GM06990 (cell line): ENCODE measurements at regions not wholly inside any gene's neighbourhood (a gene's known extent, or its start where the extent isn't known, plus 50 kb on each side); places are given as distances from the start of the nearest gene placed in this dataset.

Experiments used
- DNase-seq: peaks from one replicate; pipeline ENCODE4 v3.0.0-alpha.2; 2011; ENCODE audit not compliant: insufficient read length; ENCODE audit errors: extremely low read depth
- H3K27me3 ChIP-seq: replicated peaks from 2 replicates; pipeline ENCODE4 v1.6.0; 2011; ENCODE audit warnings: low read length; ENCODE audit not compliant: control insufficient read depth, insufficient read depth
- H3K36me3 ChIP-seq: 2 replicates; pipeline ENCODE4 v1.5.1; 2011; ENCODE audit warnings: low read length; ENCODE audit not compliant: control insufficient read depth, insufficient read depth
- H3K4me3 ChIP-seq: replicated peaks from 2 replicates; pipeline ENCODE4 v1.5.1; 2011; ENCODE audit warnings: low read depth, mild to moderate bottlenecking, control low read depth, low read length
- TF ChIP-seq, protein P1 (sequence below): IDR thresholded peaks from 2 replicates; pipeline ENCODE4 v1.5.1; 2011; ENCODE audit warnings: low read length, control low read depth, mild to moderate bottlenecking, inconsistent platforms; ENCODE audit not compliant: insufficient read depth, poor library complexity, severe bottlenecking

GRCh38 chr1:190975827-190976226, 498.2 kb upstream of the BRINP3 start:
- TF ChIP-seq, protein P1, sequence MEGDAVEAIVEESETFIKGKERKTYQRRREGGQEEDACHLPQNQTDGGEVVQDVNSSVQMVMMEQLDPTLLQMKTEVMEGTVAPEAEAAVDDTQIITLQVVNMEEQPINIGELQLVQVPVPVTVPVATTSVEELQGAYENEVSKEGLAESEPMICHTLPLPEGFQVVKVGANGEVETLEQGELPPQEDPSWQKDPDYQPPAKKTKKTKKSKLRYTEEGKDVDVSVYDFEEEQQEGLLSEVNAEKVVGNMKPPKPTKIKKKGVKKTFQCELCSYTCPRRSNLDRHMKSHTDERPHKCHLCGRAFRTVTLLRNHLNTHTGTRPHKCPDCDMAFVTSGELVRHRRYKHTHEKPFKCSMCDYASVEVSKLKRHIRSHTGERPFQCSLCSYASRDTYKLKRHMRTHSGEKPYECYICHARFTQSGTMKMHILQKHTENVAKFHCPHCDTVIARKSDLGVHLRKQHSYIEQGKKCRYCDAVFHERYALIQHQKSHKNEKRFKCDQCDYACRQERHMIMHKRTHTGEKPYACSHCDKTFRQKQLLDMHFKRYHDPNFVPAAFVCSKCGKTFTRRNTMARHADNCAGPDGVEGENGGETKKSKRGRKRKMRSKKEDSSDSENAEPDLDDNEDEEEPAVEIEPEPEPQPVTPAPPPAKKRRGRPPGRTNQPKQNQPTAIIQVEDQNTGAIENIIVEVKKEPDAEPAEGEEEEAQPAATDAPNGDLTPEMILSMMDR: no peak
- no peaks in the 10 kb centered on the region for H3K36me3 ChIP-seq
- DNase-seq: no peak
- no peaks in the 10 kb centered on the region for H3K27me3 ChIP-seq
- no peak overlapping the region for H3K4me3 ChIP-seq

DNA sequence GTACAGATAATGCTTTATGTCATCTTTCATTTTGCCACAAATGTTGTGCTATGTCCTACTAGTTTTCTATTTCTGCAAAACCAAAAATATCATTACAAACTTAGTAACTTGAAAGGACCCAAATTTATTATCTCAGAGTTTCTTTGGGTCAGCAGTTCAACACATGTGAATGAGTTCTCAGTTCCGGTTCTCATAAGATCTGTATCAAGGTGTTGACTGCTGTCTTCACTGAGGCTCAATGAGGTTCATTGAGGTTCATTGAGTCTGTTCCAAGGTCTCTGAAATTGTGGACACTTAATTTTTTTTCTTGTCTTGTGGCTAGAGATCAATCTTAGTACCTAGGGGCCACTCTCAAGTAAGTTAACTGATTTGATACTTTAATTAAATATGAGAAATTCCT, 525.1 kb upstream of the BRINP3 start:
- H3K36me3 ChIP-seq: no peaks in the 10 kb centered on the region
- no peaks in the 10 kb centered on the region for H3K27me3 ChIP-seq
- TF ChIP-seq, protein P1: no peak
- no peak for DNase-seq
- H3K4me3 ChIP-seq: no peak overlapping the region

GRCh38 chr1:191016765-191017164, 539.1 kb upstream of the BRINP3 start:
- H3K36me3 ChIP-seq: no peaks in the 10 kb centered on the region
- TF ChIP-seq, protein P1: no peak
- DNase-seq: no peak
- no peak overlapping the region for H3K4me3 ChIP-seq
- no peaks in the 10 kb centered on the region for H3K27me3 ChIP-seq

DNA sequence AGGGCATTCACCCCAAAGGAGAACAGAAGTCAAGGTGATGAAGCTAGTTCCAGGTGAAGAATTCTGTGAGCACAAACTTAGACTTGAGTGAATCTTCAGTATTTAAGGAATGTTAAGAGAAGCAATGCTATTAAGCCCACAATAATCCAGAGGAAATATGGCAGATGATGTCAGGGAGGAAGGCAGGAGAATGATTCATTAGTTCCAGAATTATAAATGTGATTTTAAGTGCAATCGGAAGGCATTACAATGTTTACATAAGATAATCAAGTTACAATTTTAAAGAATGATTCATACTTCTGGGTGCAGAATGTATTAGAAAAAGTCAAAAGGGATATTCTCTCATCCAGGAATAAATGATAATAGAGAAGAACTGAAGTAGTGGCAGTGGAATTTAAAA, 545.2 kb upstream of the BRINP3 start:
- no peak for DNase-seq
- Histone ChIP-seq H3K36me3 (no peaks in the 10 kb centered on the region), H3K4me3 (no peak overlapping the region), H3K27me3 (no peaks in the 10 kb centered on the region)
- TF ChIP-seq, protein P1: no peak

DNA sequence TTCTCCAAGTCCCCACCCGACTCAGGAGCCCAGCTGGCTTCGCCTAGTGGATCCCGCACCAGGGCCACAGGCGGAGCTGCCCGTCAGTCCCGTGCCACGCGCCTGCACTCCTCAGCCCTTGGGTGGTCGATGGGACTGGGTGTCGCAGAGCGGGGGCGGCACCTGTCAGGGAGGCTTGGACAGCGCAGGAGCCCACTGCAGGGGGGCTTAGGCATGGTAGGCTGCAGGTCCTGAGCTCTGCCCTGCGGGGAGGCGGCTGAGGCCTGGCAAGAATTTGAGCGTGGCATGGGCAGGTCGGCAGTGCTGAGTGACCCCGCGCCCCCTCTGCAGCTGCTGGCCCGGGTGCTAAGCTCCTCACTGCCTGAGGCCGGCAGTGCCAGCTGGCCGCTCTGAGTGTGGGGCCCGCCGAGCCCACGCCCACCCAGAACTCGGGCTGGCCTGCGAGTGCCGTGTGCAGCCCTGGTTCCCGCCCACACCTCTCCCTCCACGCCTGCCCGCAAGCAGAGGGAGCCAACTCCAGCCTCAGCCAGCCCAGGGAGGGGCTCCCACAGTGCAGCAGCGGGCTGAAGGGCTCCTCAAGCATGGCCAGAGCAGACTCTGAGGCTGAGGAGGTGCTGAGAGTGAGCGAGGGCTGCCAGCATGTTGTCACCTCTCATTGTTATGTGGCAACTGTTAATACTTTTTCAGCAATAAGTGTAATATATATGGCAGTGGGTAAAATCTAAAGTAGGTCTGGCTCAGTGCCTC, 548.4 kb upstream of the BRINP3 start:
- Histone ChIP-seq H3K4me3 (no peak overlapping the region), H3K27me3 (no peaks in the 10 kb centered on the region), H3K36me3 (no peaks in the 10 kb centered on the region)
- DNase-seq: no peak
- TF ChIP-seq, protein P1: no peak

DNA sequence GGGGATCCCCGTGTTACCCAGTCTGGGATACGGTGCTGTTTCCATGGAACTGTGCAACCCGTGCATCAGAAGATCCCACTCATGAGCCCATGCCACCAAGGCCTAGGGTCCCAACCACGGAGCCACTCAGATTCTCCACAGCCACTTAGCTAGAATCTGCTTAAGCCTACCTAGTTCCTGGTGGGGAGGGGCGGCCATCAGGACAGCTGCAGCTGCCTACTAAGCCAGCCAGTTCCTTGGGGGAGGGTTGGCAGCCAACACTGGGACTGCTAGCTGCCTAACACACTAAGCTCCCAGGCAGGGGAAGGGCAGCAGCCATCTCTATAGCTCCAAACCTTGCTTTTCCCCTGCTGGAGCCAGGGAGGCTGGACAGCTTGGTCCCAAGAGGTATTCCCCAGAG, 549.2 kb upstream of the BRINP3 start:
- no peak for DNase-seq
- TF ChIP-seq, protein P1: no peak
- Histone ChIP-seq H3K4me3 (no peak overlapping the region), H3K27me3 (no peaks in the 10 kb centered on the region), H3K36me3 (no peaks in the 10 kb centered on the region)
